OCI-LY7 (cell line): ENCODE measurements at regions not wholly inside any gene's neighbourhood (a gene's known extent, or its start where the extent isn't known, plus 50 kb on each side); places are given as distances from the start of the nearest gene placed in this dataset.

ENCODE experiments used
- EZH2phosphoT487 ChIP-seq: fragments of 200-600 bp; sonication (generic); IDR thresholded peaks from 2 replicates; pipeline ENCODE4 v1.6.1; 2018; ENCODE audit warnings: low read depth, borderline replicate concordance, mild to moderate bottlenecking, mixed run types, antibody characterized with exemption, low read length, moderate library complexity, mixed read lengths
- TF ChIP-seq, protein P1 (sequence below): fragments of 200-600 bp; sonication (generic); conservative IDR thresholded peaks from 2 replicates; pipeline ENCODE4 v1.5.1; 2014; ENCODE audit warnings: mild to moderate bottlenecking, antibody characterized with exemption, low read length, moderate library complexity, mixed read lengths

- TF ChIP-seq, protein P1, sequence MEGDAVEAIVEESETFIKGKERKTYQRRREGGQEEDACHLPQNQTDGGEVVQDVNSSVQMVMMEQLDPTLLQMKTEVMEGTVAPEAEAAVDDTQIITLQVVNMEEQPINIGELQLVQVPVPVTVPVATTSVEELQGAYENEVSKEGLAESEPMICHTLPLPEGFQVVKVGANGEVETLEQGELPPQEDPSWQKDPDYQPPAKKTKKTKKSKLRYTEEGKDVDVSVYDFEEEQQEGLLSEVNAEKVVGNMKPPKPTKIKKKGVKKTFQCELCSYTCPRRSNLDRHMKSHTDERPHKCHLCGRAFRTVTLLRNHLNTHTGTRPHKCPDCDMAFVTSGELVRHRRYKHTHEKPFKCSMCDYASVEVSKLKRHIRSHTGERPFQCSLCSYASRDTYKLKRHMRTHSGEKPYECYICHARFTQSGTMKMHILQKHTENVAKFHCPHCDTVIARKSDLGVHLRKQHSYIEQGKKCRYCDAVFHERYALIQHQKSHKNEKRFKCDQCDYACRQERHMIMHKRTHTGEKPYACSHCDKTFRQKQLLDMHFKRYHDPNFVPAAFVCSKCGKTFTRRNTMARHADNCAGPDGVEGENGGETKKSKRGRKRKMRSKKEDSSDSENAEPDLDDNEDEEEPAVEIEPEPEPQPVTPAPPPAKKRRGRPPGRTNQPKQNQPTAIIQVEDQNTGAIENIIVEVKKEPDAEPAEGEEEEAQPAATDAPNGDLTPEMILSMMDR = no peak
- no peak for TF ChIP-seq EZH2phosphoT487
Observed at GRCh38 chr5:61995486-61995885, 310.5 kb upstream of the KIF2A start.
